ENCODE measurements at regions not wholly inside any gene's neighbourhood (a gene's known extent, or its start where the extent isn't known, plus 50 kb on each side); places are given as distances from the start of the nearest gene placed in this dataset.
"Not testable (repeated sequence)": the region's sequence is repeated elsewhere in the genome, so short reads cannot be mapped to it uniquely, and the experiment has no call there.

GRCh38 chrX:9349572-9350494, 115.0 kb upstream of the TBL1X start:
- DNase-seq, result no peak

GRCh38 chrX:9351126-9351525, 113.7 kb upstream of the TBL1X start:
- no peak for DNase-seq

GRCh38 chrX:9352243-9352642, 112.6 kb upstream of the TBL1X start:
- no peak for DNase-seq

- DNase-seq, result no peak
These were observed 112.0 kb upstream of the TBL1X start for GRCh38 chrX:9352694-9353411.

GRCh38 chrX:9354918-9355317, 109.9 kb upstream of the TBL1X start:
- no peak for DNase-seq

- DNase-seq, result no peak
These were observed 109.1 kb upstream of the TBL1X start for GRCh38 chrX:9355739-9356138.

- DNase-seq, result no peak
These were observed 108.0 kb upstream of the TBL1X start for GRCh38 chrX:9356846-9357245.

GRCh38 chrX:9357518-9358114, 107.2 kb upstream of the TBL1X start:
- DNase-seq, result no peak

GRCh38 chrX:9362363-9362928, 102.4 kb upstream of the TBL1X start:
- no peak for DNase-seq

GRCh38 chrX:9367421-9367820, 97.4 kb upstream of the TBL1X start:
- DNase-seq, result no peak

- DNase-seq, result no peak
These were observed 96.6 kb upstream of the TBL1X start for GRCh38 chrX:9368262-9368661.

GRCh38 chrX:9369802-9370291, 95.0 kb upstream of the TBL1X start:
- no peak for DNase-seq

GRCh38 chrX:9370893-9371292, 94.0 kb upstream of the TBL1X start:
- DNase-seq, result no peak

- DNase-seq, result no peak
These were observed 92.0 kb upstream of the TBL1X start for GRCh38 chrX:9372866-9373265.

- no peak for DNase-seq
These were observed 91.1 kb upstream of the TBL1X start for GRCh38 chrX:9373789-9374188.

GRCh38 chrX:9374555-9374954, 90.3 kb upstream of the TBL1X start:
- DNase-seq, result no peak

- no peak for DNase-seq
These were observed 88.7 kb upstream of the TBL1X start for GRCh38 chrX:9376111-9376510.

- DNase-seq, result not testable (repeated sequence)
These were observed 87.6 kb upstream of the TBL1X start for GRCh38 chrX:9377216-9377615.

GRCh38 chrX:9378980-9379696, 85.7 kb upstream of the TBL1X start:
- peak; percentile 72 for DNase-seq

- DNase-seq, result no peak
These were observed 84.9 kb upstream of the TBL1X start for GRCh38 chrX:9379697-9380551.

GRCh38 chrX:9383655-9384054, 81.2 kb upstream of the TBL1X start:
- no peak for DNase-seq

- no peak for DNase-seq
These were observed 76.4 kb upstream of the TBL1X start for GRCh38 chrX:9388450-9388849.

Data from NCI-H82 (cell line).